H9 (cell line): ENCODE measurements at regions not wholly inside any gene's neighbourhood (a gene's known extent, or its start where the extent isn't known, plus 50 kb on each side); places are given as distances from the start of the nearest gene placed in this dataset.

Experiments
- DNase-seq: peaks from one replicate; pipeline ENCODE4 v3.0.0-alpha.2; 2017
- H2AFZ ChIP-seq: one replicate; pipeline ENCODE4 v1.6.1; 2013; ENCODE audit warnings: mild to moderate bottlenecking, low read length, control low read depth, moderate library complexity
- H2AK5ac ChIP-seq: 2 replicates; pipeline ENCODE4 v1.6.1; 2013; ENCODE audit warnings: low read length, control low read depth, mixed read lengths; ENCODE audit not compliant: insufficient read length
- H2BK120ac ChIP-seq: one replicate; pipeline ENCODE4 v1.6.1; 2013; ENCODE audit warnings: low read depth, mild to moderate bottlenecking, low read length, control low read depth, inconsistent platforms; ENCODE audit not compliant: poor library complexity, severe bottlenecking
- H2BK12ac ChIP-seq: 2 replicates; pipeline ENCODE4 v1.6.1; 2013; ENCODE audit warnings: low read length, control low read depth, mixed read lengths, low read depth; ENCODE audit not compliant: insufficient read length
- H2BK15ac ChIP-seq: 2 replicates; pipeline ENCODE4 v1.6.1; 2013; ENCODE audit warnings: low read depth, low read length, control low read depth
- H2BK20ac ChIP-seq: one replicate; pipeline ENCODE4 v1.6.1; 2013; ENCODE audit warnings: low read depth, mild to moderate bottlenecking, low read length, control low read depth, inconsistent platforms; ENCODE audit not compliant: poor library complexity, severe bottlenecking
- H2BK5ac ChIP-seq: 2 replicates; pipeline ENCODE4 v1.6.1; 2013; ENCODE audit warnings: low read length, control low read depth, mixed read lengths; ENCODE audit not compliant: insufficient read length
- H3K14ac ChIP-seq: 2 replicates; pipeline ENCODE4 v1.6.1; 2013; ENCODE audit warnings: low read length, control low read depth; ENCODE audit not compliant: insufficient read depth
- H3K18ac ChIP-seq: 2 replicates; pipeline ENCODE4 v1.6.1; 2013; ENCODE audit warnings: low read depth, mild to moderate bottlenecking, mixed read lengths, low read length, control low read depth; ENCODE audit not compliant: insufficient read length
- H3K23ac ChIP-seq: 2 replicates; pipeline ENCODE4 v1.6.1; 2013; ENCODE audit warnings: low read length, control low read depth, mixed read lengths, low read depth; ENCODE audit not compliant: insufficient read length
- H3K23me2 ChIP-seq: 2 replicates; pipeline ENCODE4 v1.6.1; 2013; ENCODE audit warnings: low read depth, mild to moderate bottlenecking, mixed read lengths, low read length, control low read depth; ENCODE audit not compliant: insufficient read length, poor library complexity, severe bottlenecking
- H3K27ac ChIP-seq: 2 replicates; pipeline ENCODE4 v1.5.1; 2013; ENCODE audit warnings: low read length, control low read depth, mixed read lengths, low read depth; ENCODE audit not compliant: insufficient read length
- H3K27me3 ChIP-seq: 2 replicates; pipeline ENCODE4 v1.6.1; 2013; ENCODE audit warnings: low read length, control low read depth, inconsistent platforms; ENCODE audit not compliant: insufficient read depth
- H3K4ac ChIP-seq: 2 replicates; pipeline ENCODE4 v1.6.1; 2013; ENCODE audit warnings: low read depth, mild to moderate bottlenecking, control low read depth, inconsistent platforms, low read length, moderate library complexity
- H3K4me1 ChIP-seq: 2 replicates; pipeline ENCODE4 v1.6.1; 2013; ENCODE audit warnings: low read length, control low read depth, inconsistent platforms; ENCODE audit not compliant: insufficient read depth
- H3K4me2 ChIP-seq: 2 replicates; pipeline ENCODE4 v1.6.1; 2013; ENCODE audit warnings: low read length, control low read depth, mixed read lengths; ENCODE audit not compliant: insufficient read length, insufficient read depth
- H3K56ac ChIP-seq: 2 replicates; pipeline ENCODE4 v1.6.1; 2013; ENCODE audit warnings: low read depth, mild to moderate bottlenecking, mixed read lengths, low read length, control low read depth; ENCODE audit not compliant: insufficient read length
- H3K79me1 ChIP-seq: 2 replicates; pipeline ENCODE4 v1.6.1; 2013; ENCODE audit warnings: low read depth, mild to moderate bottlenecking, moderate library complexity, low read length, control low read depth, inconsistent platforms; ENCODE audit not compliant: insufficient read depth, poor library complexity, severe bottlenecking
- H3K79me2 ChIP-seq: 2 replicates; pipeline ENCODE4 v1.6.1; 2013; ENCODE audit warnings: low read length, control low read depth, inconsistent platforms; ENCODE audit not compliant: insufficient read depth
- H3K9ac ChIP-seq: 2 replicates; pipeline ENCODE4 v1.6.1; 2013; ENCODE audit warnings: low read length, control low read depth, mixed read lengths; ENCODE audit not compliant: insufficient read length; ENCODE audit errors: extremely low read depth
- H3K9me3 ChIP-seq: one replicate; pipeline ENCODE4 v1.6.1; 2013; ENCODE audit warnings: low read depth, low read length, inconsistent platforms; ENCODE audit not compliant: control insufficient read depth
- H3T11ph ChIP-seq: one replicate; pipeline ENCODE4 v1.6.1; 2013; ENCODE audit warnings: mild to moderate bottlenecking, low read length, control low read depth, inconsistent platforms
- H4K20me1 ChIP-seq: one replicate; pipeline ENCODE4 v1.6.1; 2013; ENCODE audit not compliant: control insufficient read depth, insufficient read length, insufficient read depth
- H4K5ac ChIP-seq: 2 replicates; pipeline ENCODE4 v1.6.1; 2013; ENCODE audit warnings: low read depth, mild to moderate bottlenecking, mixed read lengths, low read length, control low read depth; ENCODE audit not compliant: insufficient read length
- H4K8ac ChIP-seq: replicated peaks from 2 replicates; pipeline ENCODE4 v1.6.1; 2013; ENCODE audit warnings: low read length, control low read depth, mixed read lengths, low read depth; ENCODE audit not compliant: insufficient read length
- H4K91ac ChIP-seq: 2 replicates; pipeline ENCODE4 v1.6.1; 2013; ENCODE audit warnings: low read depth, mild to moderate bottlenecking, moderate library complexity, mixed read lengths, low read length, control low read depth; ENCODE audit not compliant: insufficient read length
- H3K27ac Mint-ChIP-seq, 3 experiments: 2 replicates in 2 of 3; 3 replicates in 1 of 3; pipeline ENCODE4 v1.8.0; 2020 to 2021; ENCODE audit warnings: mixed read lengths in 3 of 3, mild to moderate bottlenecking in 1 of 3, moderate library complexity in 1 of 3
- H3K27me3 Mint-ChIP-seq: 2 replicates; pipeline ENCODE4 v1.8.0; 2021; ENCODE audit warnings: low read depth, mild to moderate bottlenecking, moderate library complexity, mixed read lengths
- H3K36me3 Mint-ChIP-seq, 3 experiments: 2 replicates in 2 of 3; 3 replicates in 1 of 3; pipeline ENCODE4 v1.8.0; 2020 to 2021; ENCODE audit warnings: low read depth in 3 of 3, mixed read lengths in 3 of 3; ENCODE audit not compliant: insufficient read depth in 1 of 3
- H3K4me1 Mint-ChIP-seq, 2 experiments: 2 replicates each; pipeline ENCODE4 v1.8.0; 2020; ENCODE audit warnings: mixed read lengths in 2 of 2
- H3K4me3 Mint-ChIP-seq, 2 experiments: 2 replicates in 1 of 2; 3 replicates in 1 of 2; pipeline ENCODE4 v1.8.0; 2020 to 2021; ENCODE audit warnings: mild to moderate bottlenecking in 2 of 2, mixed read lengths in 2 of 2, moderate library complexity in 1 of 2
- H3K9me3 Mint-ChIP-seq, 2 experiments: 2 replicates in 1 of 2; 3 replicates in 1 of 2; pipeline ENCODE4 v1.8.0; 2020; ENCODE audit warnings: mild to moderate bottlenecking in 2 of 2, mixed read lengths in 2 of 2, moderate library complexity in 1 of 2
- WGBS: extraction: QIAGEN DNeasy Blood & Tissue Kit; methylation state at CpG from one replicate; pipeline ENCODE4 v1.1.7; 2013; ENCODE audit warnings: missing lambda C conversion rate, low lambda C conversion rate, mixed read lengths; ENCODE audit not compliant: insufficient read length; ENCODE audit errors: extremely low coverage; 5-methylcytosine and 5-hydroxymethylcytosine counted together
- TF ChIP-seq, protein P1 (sequence below): fragments of 200-600 bp; sonication (generic); conservative IDR thresholded peaks from 3 replicates; pipeline ENCODE4 v1.8.0; 2021; ENCODE audit warnings: antibody characterized with exemption, mild to moderate bottlenecking

DNA sequence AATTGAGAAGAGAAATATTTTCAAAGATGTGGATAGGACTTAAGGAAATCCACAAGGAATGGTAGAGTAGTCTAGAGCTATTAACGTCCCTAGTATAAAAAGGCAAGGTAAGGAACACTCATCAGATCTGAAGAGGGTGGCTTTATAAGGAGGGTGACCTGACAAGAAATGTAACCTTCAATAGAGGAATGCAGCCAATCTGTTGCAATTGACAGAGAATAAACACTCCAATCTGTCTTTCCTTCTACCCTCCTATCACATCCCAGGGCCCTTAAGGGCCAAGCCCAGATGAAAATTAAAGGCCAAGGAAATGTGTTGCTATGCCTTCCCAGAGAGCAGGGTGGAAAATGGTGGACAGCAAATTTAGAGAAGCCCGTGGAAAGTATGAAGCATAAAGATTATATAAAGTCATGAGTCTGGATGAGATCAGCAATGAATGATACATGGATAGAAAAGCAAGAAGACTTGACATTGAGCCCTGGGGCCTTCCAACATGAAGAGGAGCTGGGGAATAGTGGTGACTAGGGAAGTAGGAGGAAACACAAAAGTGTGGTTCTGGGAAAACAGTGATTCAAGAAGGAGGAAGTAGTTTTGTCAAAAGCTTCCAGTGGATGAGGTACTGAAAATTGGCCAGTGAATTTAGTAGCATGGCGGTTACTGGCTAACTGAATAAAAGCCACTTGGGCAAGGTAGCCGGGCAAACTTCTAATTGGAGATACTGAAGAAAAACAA is 270.6 kb upstream of the TANK start:
- Mint-ChIP-seq H3K27ac (no peak overlapping the region), H3K4me3 (no peak overlapping the region), H3K27me3 (no peaks in the 10 kb centered on the region), H3K4me1 (no peaks in the 10 kb centered on the region), H3K9me3 (no peaks in the 10 kb centered on the region), H3K36me3 (no peaks in the 10 kb centered on the region; a peak in 1 of 7 replicates)
- Histone ChIP-seq H2BK120ac (no peak overlapping the region), H3K79me1 (no peaks in the 10 kb centered on the region), H3K27ac (no peak overlapping the region), H3K9me3 (no peaks in the 10 kb centered on the region), H4K91ac (no peak overlapping the region), H3K9ac (no peak overlapping the region), H4K8ac (no peak overlapping the region), H3K27me3 (no peaks in the 10 kb centered on the region), H4K20me1 (no peaks in the 10 kb centered on the region), H2BK12ac (no peak overlapping the region), H3K14ac (no peak overlapping the region), H3K56ac (no peak overlapping the region), H3K18ac (no peak overlapping the region), H3K4me1 (no peaks in the 10 kb centered on the region), H3T11ph (peak overlapping the region; percentile 36), H2BK20ac (no peak overlapping the region), H3K4ac (no peak overlapping the region), H3K79me2 (no peaks in the 10 kb centered on the region), H2AFZ (no peak overlapping the region), H3K23me2 (no peaks in the 10 kb centered on the region), H2BK5ac (no peak overlapping the region), H4K5ac (no peak overlapping the region), H3K23ac (no peak overlapping the region), H2AK5ac (no peak overlapping the region), H3K4me2 (no peak overlapping the region), H2BK15ac (no peak overlapping the region)
- WGBS, result no CpG with 5 or more reads among the region's 4 CpGs
- no peak for DNase-seq
- TF ChIP-seq, protein P1, sequence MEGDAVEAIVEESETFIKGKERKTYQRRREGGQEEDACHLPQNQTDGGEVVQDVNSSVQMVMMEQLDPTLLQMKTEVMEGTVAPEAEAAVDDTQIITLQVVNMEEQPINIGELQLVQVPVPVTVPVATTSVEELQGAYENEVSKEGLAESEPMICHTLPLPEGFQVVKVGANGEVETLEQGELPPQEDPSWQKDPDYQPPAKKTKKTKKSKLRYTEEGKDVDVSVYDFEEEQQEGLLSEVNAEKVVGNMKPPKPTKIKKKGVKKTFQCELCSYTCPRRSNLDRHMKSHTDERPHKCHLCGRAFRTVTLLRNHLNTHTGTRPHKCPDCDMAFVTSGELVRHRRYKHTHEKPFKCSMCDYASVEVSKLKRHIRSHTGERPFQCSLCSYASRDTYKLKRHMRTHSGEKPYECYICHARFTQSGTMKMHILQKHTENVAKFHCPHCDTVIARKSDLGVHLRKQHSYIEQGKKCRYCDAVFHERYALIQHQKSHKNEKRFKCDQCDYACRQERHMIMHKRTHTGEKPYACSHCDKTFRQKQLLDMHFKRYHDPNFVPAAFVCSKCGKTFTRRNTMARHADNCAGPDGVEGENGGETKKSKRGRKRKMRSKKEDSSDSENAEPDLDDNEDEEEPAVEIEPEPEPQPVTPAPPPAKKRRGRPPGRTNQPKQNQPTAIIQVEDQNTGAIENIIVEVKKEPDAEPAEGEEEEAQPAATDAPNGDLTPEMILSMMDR, result no peak
